ENCODE measurements at regions not wholly inside any gene's neighbourhood (a gene's known extent, or its start where the extent isn't known, plus 50 kb on each side); places are given as distances from the start of the nearest gene placed in this dataset.
"Not testable (repeated sequence)": the region's sequence is repeated elsewhere in the genome, so short reads cannot be mapped to it uniquely, and the experiment has no call there.

- peak; percentile 18 for DNase-seq
Observed at GRCh38 chr3:72627271-72627670, 221.0 kb downstream of the SHQ1 start.

- peak; percentile 51 for DNase-seq
Observed at GRCh38 chr3:72625602-72626337, 222.5 kb downstream of the SHQ1 start.

- no peak for DNase-seq
Observed at GRCh38 chr3:72624656-72625055, 223.6 kb downstream of the SHQ1 start.

- DNase-seq: no peak
Observed at GRCh38 chr3:72618739-72619138, 229.5 kb downstream of the SHQ1 start.

GRCh38 chr3:72617424-72618024 is 230.7 kb downstream of the SHQ1 start:
- DNase-seq: no peak

- no peak for DNase-seq
Observed at GRCh38 chr3:72615776-72616175, 232.5 kb downstream of the SHQ1 start.

- no peak for DNase-seq
Observed at GRCh38 chr3:72615182-72615581, 233.1 kb downstream of the SHQ1 start.

- no peak for DNase-seq
Observed at GRCh38 chr3:72614394-72615074, 233.7 kb downstream of the SHQ1 start.

GRCh38 chr3:72613871-72614270 is 234.4 kb downstream of the SHQ1 start:
- no peak for DNase-seq

- DNase-seq: not testable (repeated sequence)
Observed at GRCh38 chr3:72609114-72609513, 239.1 kb downstream of the SHQ1 start.

- no peak for DNase-seq
Observed at GRCh38 chr3:72606005-72606800, 242.0 kb downstream of the SHQ1 start.

- DNase-seq: no peak
Observed at GRCh38 chr3:72604328-72604727, 243.9 kb downstream of the SHQ1 start.

GRCh38 chr3:72601983-72602750 is 246.1 kb downstream of the SHQ1 start:
- DNase-seq: no peak

- DNase-seq: no peak
Observed at GRCh38 chr3:72601060-72601459, 247.2 kb downstream of the SHQ1 start.

GRCh38 chr3:72597756-72598195 is 250.5 kb downstream of the SHQ1 start:
- no peak for DNase-seq

GRCh38 chr3:72597043-72597442 is 251.2 kb downstream of the SHQ1 start:
- no peak for DNase-seq

- no peak for DNase-seq
Observed at GRCh38 chr3:72595927-72596610, 252.2 kb downstream of the SHQ1 start.

- DNase-seq: no peak
Observed at GRCh38 chr3:72595376-72595775, 252.9 kb downstream of the SHQ1 start.

- no peak for DNase-seq
Observed at GRCh38 chr3:72594615-72595215, 253.5 kb downstream of the SHQ1 start.

GRCh38 chr3:72593881-72594397 is 254.3 kb downstream of the SHQ1 start:
- DNase-seq: no peak
